GM23248 (cell line): ENCODE measurements at regions not wholly inside any gene's neighbourhood (a gene's known extent, or its start where the extent isn't known, plus 50 kb on each side); places are given as distances from the start of the nearest gene placed in this dataset.

Source experiments
- EZH2 ChIP-seq: fragments of 200-600 bp; sonication (generic); IDR thresholded peaks from 2 replicates; pipeline ENCODE4 v1.6.1; 2018; ENCODE audit warnings: antibody characterized with exemption, mild to moderate bottlenecking; ENCODE audit not compliant: insufficient read depth, poor library complexity, severe bottlenecking
- EZH2phosphoT487 ChIP-seq: fragments of 200-600 bp; sonication (generic); IDR thresholded peaks from 2 replicates; pipeline ENCODE4 v1.6.1; 2018; ENCODE audit warnings: antibody characterized with exemption, moderate library complexity, mild to moderate bottlenecking, low read depth; ENCODE audit not compliant: insufficient read depth

DNA sequence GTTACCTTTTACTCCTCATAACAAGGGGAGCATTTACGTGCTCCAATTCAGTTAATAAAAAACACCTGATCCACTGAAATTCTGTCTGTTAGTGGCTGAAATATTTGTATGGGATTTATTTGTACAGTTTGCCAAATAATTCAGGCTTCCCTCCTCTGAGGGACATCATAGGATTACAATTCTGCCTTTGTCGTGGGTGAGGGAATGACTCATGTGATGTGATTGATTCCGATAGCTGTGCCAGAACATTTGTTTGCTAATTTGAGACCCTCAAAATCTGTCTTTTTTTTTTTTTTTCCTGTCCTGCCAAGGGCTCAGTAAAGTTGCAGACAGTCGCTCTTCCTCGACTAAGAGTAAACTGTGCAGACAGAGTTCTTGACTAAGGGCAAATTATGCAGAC, 612.6 kb upstream of the CDH2 start:
- no peak for TF ChIP-seq EZH2
- TF ChIP-seq EZH2phosphoT487: no peak
